Skeletal muscle cell (primary cell): ENCODE measurements at regions not wholly inside any gene's neighbourhood (a gene's known extent, or its start where the extent isn't known, plus 50 kb on each side); places are given as distances from the start of the nearest gene placed in this dataset.

ENCODE experiments used
- DNase-seq: peaks from one replicate; pipeline ENCODE4 v3.0.0-alpha.2; 2010; ENCODE audit warnings: low read depth
- H3K4me3 ChIP-seq: 2 replicates; pipeline ENCODE4 v1.5.1; 2011; ENCODE audit warnings: low read depth, mild to moderate bottlenecking, control low read depth, low read length, moderate library complexity

GRCh38 chr11:81424822-81425221 is 1308.8 kb downstream of the FAM181B start:
- no peak overlapping the region for H3K4me3 ChIP-seq
- no peak for DNase-seq

GRCh38 chr11:81422402-81422801 is 1311.3 kb downstream of the FAM181B start:
- no peak overlapping the region for H3K4me3 ChIP-seq
- DNase-seq: no peak

- DNase-seq: no peak
- H3K4me3 ChIP-seq: no peak overlapping the region
These were observed 1312.3 kb downstream of the FAM181B start for GRCh38 chr11:81421251-81421860.

GRCh38 chr11:81420668-81421250 is 1312.9 kb downstream of the FAM181B start:
- H3K4me3 ChIP-seq: no peak overlapping the region
- no peak for DNase-seq

- H3K4me3 ChIP-seq: no peak overlapping the region
- DNase-seq: no peak
These were observed 1336.3 kb downstream of the FAM181B start for GRCh38 chr11:81397316-81397715.

- H3K4me3 ChIP-seq: no peak overlapping the region
- DNase-seq: no peak
These were observed 1339.4 kb downstream of the FAM181B start for GRCh38 chr11:81394311-81394710.

- no peak for DNase-seq
- no peak overlapping the region for H3K4me3 ChIP-seq
These were observed 1345.3 kb downstream of the FAM181B start for GRCh38 chr11:81388326-81388725.

- no peak overlapping the region for H3K4me3 ChIP-seq
- no peak for DNase-seq
These were observed 1353.3 kb downstream of the FAM181B start for GRCh38 chr11:81380395-81380794.

- no peak overlapping the region for H3K4me3 ChIP-seq
- no peak for DNase-seq
These were observed 1356.2 kb downstream of the FAM181B start for GRCh38 chr11:81377418-81377817.

GRCh38 chr11:81373986-81374385 is 1359.7 kb downstream of the FAM181B start:
- no peak overlapping the region for H3K4me3 ChIP-seq

GRCh38 chr11:81368192-81368591 is 1365.5 kb downstream of the FAM181B start:
- H3K4me3 ChIP-seq: no peak overlapping the region
- no peak for DNase-seq

More at GRCh38 chr11:81373986-81374385, 1359.7 kb downstream of the FAM181B start:
- no peak for DNase-seq

- H3K4me3 ChIP-seq: no peak overlapping the region
- no peak for DNase-seq
These were observed 1368.2 kb downstream of the FAM181B start for GRCh38 chr11:81365496-81365895.

GRCh38 chr11:81359476-81359875 is 1374.2 kb downstream of the FAM181B start:
- H3K4me3 ChIP-seq: no peak overlapping the region
- no peak for DNase-seq

GRCh38 chr11:81345609-81346008 is 1388.1 kb downstream of the FAM181B start:
- no peak for DNase-seq

GRCh38 chr11:81342966-81343365 is 1390.7 kb downstream of the FAM181B start:
- no peak for DNase-seq
- H3K4me3 ChIP-seq: no peak overlapping the region

More at GRCh38 chr11:81345609-81346008, 1388.1 kb downstream of the FAM181B start:
- H3K4me3 ChIP-seq: no peak overlapping the region

GRCh38 chr11:81340225-81340624 is 1393.4 kb downstream of the FAM181B start:
- no peak overlapping the region for H3K4me3 ChIP-seq
- DNase-seq: no peak

- no peak for DNase-seq
- H3K4me3 ChIP-seq: no peak overlapping the region
These were observed 1394.1 kb downstream of the FAM181B start for GRCh38 chr11:81339521-81339920.

- no peak for DNase-seq
- no peak overlapping the region for H3K4me3 ChIP-seq
These were observed 1395.9 kb downstream of the FAM181B start for GRCh38 chr11:81337756-81338155.

- no peak for DNase-seq
- H3K4me3 ChIP-seq: no peak overlapping the region
These were observed 1401.4 kb downstream of the FAM181B start for GRCh38 chr11:81332276-81332675.

- H3K4me3 ChIP-seq: no peak overlapping the region
- DNase-seq: no peak
These were observed 1401.9 kb downstream of the FAM181B start for GRCh38 chr11:81331611-81332235.

GRCh38 chr11:81331088-81331487 is 1402.6 kb downstream of the FAM181B start:
- no peak overlapping the region for H3K4me3 ChIP-seq
- no peak for DNase-seq
